ENCODE measurements at regions not wholly inside any gene's neighbourhood (a gene's known extent, or its start where the extent isn't known, plus 50 kb on each side); places are given as distances from the start of the nearest gene placed in this dataset.

GRCh38 chr3:72630969-72631344 is 217.3 kb downstream of the SHQ1 start:
- Histone ChIP-seq H2BK20ac (ENCODE audit: low read depth, low read length, poor library complexity, severe bottlenecking) (no peak overlapping the region), H4K5ac (ENCODE audit: insufficient read length, low read depth, low read length) (no peak overlapping the region), H3K4me2 (ENCODE audit: insufficient read depth, insufficient read length, low read length) (no peak overlapping the region), H3K23me2 (ENCODE audit: insufficient read length, low read depth, low read length, poor library complexity, severe bottlenecking) (peaks cover 2% of the 10 kb centered on the region), H3K9me3 (ENCODE audit: control insufficient read depth, low read depth, low read length) (no peaks in the 10 kb centered on the region), H2BK5ac (ENCODE audit: insufficient read length, low read length) (no peak overlapping the region), H3K79me2 (ENCODE audit: insufficient read depth, low read length) (no peaks in the 10 kb centered on the region), H2BK12ac (ENCODE audit: insufficient read length, low read depth, low read length) (no peak overlapping the region), H4K91ac (ENCODE audit: insufficient read length, low read depth, low read length) (no peak overlapping the region), H2BK120ac (ENCODE audit: low read depth, low read length, poor library complexity, severe bottlenecking) (no peak overlapping the region), H3K27me3 (ENCODE audit: insufficient read depth, low read length) (no peaks in the 10 kb centered on the region), H2BK15ac (ENCODE audit: low read depth, low read length) (no peak overlapping the region), H3K56ac (ENCODE audit: insufficient read length, low read depth, low read length) (no peak overlapping the region), H3K14ac (ENCODE audit: insufficient read depth, low read length) (no peak overlapping the region), H2AFZ (ENCODE audit: low read length) (no peak overlapping the region), H3K23ac (ENCODE audit: insufficient read length, low read depth, low read length) (no peak overlapping the region), H3K9ac (ENCODE audit: extremely low read depth, insufficient read length, low read length) (no peak overlapping the region), H3K4ac (ENCODE audit: low read depth, low read length) (no peak overlapping the region), H2AK5ac (ENCODE audit: insufficient read length, low read length) (no peak overlapping the region), H4K8ac (replicated peaks; ENCODE audit: insufficient read length, low read depth, low read length) (no peak overlapping the region), H3T11ph (ENCODE audit: low read length) (no peak overlapping the region), H3K18ac (ENCODE audit: insufficient read length, low read depth, low read length) (no peak overlapping the region), H4K20me1 (ENCODE audit: control insufficient read depth, insufficient read depth, insufficient read length) (no peaks in the 10 kb centered on the region), H3K4me1 (ENCODE audit: insufficient read depth, low read length) (peaks cover 4% of the 10 kb centered on the region; the same call in 1 of the 2 replicates), H3K79me1 (ENCODE audit: insufficient read depth, low read depth, low read length, poor library complexity, severe bottlenecking) (no peaks in the 10 kb centered on the region), H3K27ac (ENCODE audit: insufficient read length, low read depth, low read length) (no peak overlapping the region)
- Mint-ChIP-seq H3K27me3 (ENCODE audit: low read depth) (no peaks in the 10 kb centered on the region; the same call in 1 of the 2 replicates), H3K27ac (no peak overlapping the region), H3K36me3 (ENCODE audit: insufficient read depth in 1 of 3, low read depth in 3 of 3) (peaks cover 0 to 8% (median 0%) of the 10 kb centered on the region in 3 experiments; a peak in 1 of 7 replicates), H3K4me3 (no peak overlapping the region), H3K4me1 (peaks cover 13 to 16% of the 10 kb centered on the region in 2 experiments), H3K9me3 (no peaks in the 10 kb centered on the region; a peak in 1 of 5 replicates)
- DNase-seq = no peak
- TF ChIP-seq CTCF (conservative IDR thresholded peaks at IDR 0.05) = no peak
- WGBS (ENCODE audit: extremely low coverage, insufficient read length, low lambda C conversion rate) = no CpG with 5 or more reads among the region's 5 CpGs

Measured in H9 (cell line).